ENCODE measurements at regions not wholly inside any gene's neighbourhood (a gene's known extent, or its start where the extent isn't known, plus 50 kb on each side); places are given as distances from the start of the nearest gene placed in this dataset.

DNA sequence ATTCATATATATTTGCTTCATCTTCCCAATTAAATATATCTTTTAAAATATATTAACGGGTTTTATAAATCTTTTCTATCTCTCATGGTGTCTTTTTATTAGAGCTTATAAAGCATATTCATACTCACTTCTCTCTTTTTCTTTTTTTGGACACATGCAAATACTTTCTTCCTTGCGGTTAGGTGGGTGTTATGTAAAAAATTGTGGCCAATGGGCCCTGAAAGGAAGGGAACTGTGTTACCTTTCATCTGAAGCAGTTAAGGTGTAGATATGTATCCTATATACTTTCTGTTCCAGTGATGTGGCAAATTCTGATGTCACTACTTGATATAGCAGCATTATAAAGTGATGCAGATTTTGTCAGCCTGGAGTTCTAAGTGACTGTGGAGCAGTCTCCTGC is 714.5 kb downstream of the PLCL1 start:
- ChIA-PET CTCF (no interaction called here), POLR2A (no interaction called here)
- intact Hi-C loops (cut with micrococcal nuclease) (no loop called here), dilution Hi-C loops (cut with MboI; ENCODE audit: extremely low pct_ligation_motif_present, low sequenced_read_pairs) (no loop called here)
- no peak overlapping the region for H3K4me3 ChIP-seq (replicated peaks in 1 of 3; ENCODE audit: insufficient read depth in 1 of 3, low read depth in 1 of 3, low read length in 3 of 3)
- no peaks in the 10 kb centered on the region for H3K27me3 ChIP-seq (ENCODE audit: control insufficient read depth in 2 of 2, insufficient read depth in 2 of 2, low read length in 2 of 2)
- no peak for FAIRE-seq
- no peak for TF ChIP-seq JUN (IDR thresholded peaks at IDR 0.05; ENCODE audit: borderline replicate concordance, insufficient read depth, insufficient read length, low read depth)
- TF ChIP-seq FOS (IDR thresholded peaks at IDR 0.05; ENCODE audit: borderline replicate concordance, insufficient read depth, low read length): no peak
- TF ChIP-seq MYC (IDR thresholded peaks at IDR 0.05; ENCODE audit: low read depth, low read length): no peak
- no peak for TF ChIP-seq POLR2AphosphoS5 (IDR thresholded peaks at IDR 0.05; ENCODE audit: insufficient read depth, low read depth, low read length)
- TF ChIP-seq, protein P1, sequence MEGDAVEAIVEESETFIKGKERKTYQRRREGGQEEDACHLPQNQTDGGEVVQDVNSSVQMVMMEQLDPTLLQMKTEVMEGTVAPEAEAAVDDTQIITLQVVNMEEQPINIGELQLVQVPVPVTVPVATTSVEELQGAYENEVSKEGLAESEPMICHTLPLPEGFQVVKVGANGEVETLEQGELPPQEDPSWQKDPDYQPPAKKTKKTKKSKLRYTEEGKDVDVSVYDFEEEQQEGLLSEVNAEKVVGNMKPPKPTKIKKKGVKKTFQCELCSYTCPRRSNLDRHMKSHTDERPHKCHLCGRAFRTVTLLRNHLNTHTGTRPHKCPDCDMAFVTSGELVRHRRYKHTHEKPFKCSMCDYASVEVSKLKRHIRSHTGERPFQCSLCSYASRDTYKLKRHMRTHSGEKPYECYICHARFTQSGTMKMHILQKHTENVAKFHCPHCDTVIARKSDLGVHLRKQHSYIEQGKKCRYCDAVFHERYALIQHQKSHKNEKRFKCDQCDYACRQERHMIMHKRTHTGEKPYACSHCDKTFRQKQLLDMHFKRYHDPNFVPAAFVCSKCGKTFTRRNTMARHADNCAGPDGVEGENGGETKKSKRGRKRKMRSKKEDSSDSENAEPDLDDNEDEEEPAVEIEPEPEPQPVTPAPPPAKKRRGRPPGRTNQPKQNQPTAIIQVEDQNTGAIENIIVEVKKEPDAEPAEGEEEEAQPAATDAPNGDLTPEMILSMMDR (IDR thresholded peaks at IDR 0.05; ENCODE audit: extremely low read depth in 1 of 2, insufficient read depth in 1 of 2, low read depth in 1 of 2, low read length in 2 of 2): no peak
- TF ChIP-seq, protein P2, sequence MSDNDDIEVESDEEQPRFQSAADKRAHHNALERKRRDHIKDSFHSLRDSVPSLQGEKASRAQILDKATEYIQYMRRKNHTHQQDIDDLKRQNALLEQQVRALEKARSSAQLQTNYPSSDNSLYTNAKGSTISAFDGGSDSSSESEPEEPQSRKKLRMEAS (IDR thresholded peaks at IDR 0.05; ENCODE audit: insufficient read depth, insufficient read length): no peak
- TF ChIP-seq EZH2 (IDR thresholded peaks at IDR 0.05; ENCODE audit: borderline replicate concordance, low read depth, low read length, severe bottlenecking): no peak
- TF ChIP-seq POLR2A (IDR thresholded peaks at IDR 0.05; ENCODE audit: low read depth, low read length): no peak
- no peaks in the 10 kb centered on the region for H3K4me1 ChIP-seq (ENCODE audit: control insufficient read depth, extremely low read depth, insufficient read depth, low read length)
- H3K9ac ChIP-seq (replicated peaks; ENCODE audit: extremely low read depth, insufficient read depth, low read length): no peak overlapping the region
- no peaks in the 10 kb centered on the region for H3K9me1 ChIP-seq (replicated peaks; ENCODE audit: control insufficient read depth, extremely low read depth, insufficient read depth, low read length)
- no peak overlapping the region for H2AFZ ChIP-seq (ENCODE audit: low read depth, low read length)
- no peak overlapping the region for H3K27ac ChIP-seq (ENCODE audit: insufficient read depth, low read depth, low read length)
- DNase-seq (ENCODE audit: low read depth, low spot score): no peak
- H3K4me2 ChIP-seq (ENCODE audit: insufficient read depth, low read length): no peak overlapping the region
- H3K79me2 ChIP-seq (ENCODE audit: control insufficient read depth, insufficient read depth, low read length): no peaks in the 10 kb centered on the region
- BruUV-seq (replicated peaks): no TSS peak
- H3K36me3 ChIP-seq (ENCODE audit: control insufficient read depth in 2 of 2, extremely low read depth in 1 of 2, insufficient read depth in 2 of 2, low read length in 2 of 2): no peaks in the 10 kb centered on the region
- no peaks in the 10 kb centered on the region for H3K9me3 ChIP-seq (replicated peaks; ENCODE audit: control insufficient read depth, insufficient read depth, low read length)
- H4K20me1 ChIP-seq (replicated peaks; ENCODE audit: control insufficient read depth, extremely low read depth, insufficient read depth, low read length): no peaks in the 10 kb centered on the region
